ENCODE measurements at regions not wholly inside any gene's neighbourhood (a gene's known extent, or its start where the extent isn't known, plus 50 kb on each side); places are given as distances from the start of the nearest gene placed in this dataset.

DNA sequence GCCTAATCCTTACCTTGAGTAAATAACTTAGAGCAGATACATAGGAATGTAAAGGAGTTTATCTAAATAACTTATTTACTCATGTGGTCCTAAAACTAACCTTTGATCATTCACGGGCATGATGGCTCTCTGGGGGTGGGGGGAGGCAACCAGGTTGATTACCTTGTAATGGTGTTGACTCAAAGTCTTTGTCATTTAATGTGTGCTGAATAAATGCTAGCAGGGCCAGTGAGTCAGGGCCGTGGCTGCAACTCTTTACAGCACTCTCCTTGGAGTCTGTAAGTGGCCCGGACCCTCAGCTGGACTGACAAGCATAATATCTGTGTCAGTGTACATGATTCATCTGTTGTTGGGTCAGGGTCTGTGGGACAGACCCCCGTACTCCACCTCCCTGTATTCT lies 203.0 kb downstream of the EPM2A start:
- no peak overlapping the region for H3K27ac ChIP-seq
- TF ChIP-seq, protein P1, sequence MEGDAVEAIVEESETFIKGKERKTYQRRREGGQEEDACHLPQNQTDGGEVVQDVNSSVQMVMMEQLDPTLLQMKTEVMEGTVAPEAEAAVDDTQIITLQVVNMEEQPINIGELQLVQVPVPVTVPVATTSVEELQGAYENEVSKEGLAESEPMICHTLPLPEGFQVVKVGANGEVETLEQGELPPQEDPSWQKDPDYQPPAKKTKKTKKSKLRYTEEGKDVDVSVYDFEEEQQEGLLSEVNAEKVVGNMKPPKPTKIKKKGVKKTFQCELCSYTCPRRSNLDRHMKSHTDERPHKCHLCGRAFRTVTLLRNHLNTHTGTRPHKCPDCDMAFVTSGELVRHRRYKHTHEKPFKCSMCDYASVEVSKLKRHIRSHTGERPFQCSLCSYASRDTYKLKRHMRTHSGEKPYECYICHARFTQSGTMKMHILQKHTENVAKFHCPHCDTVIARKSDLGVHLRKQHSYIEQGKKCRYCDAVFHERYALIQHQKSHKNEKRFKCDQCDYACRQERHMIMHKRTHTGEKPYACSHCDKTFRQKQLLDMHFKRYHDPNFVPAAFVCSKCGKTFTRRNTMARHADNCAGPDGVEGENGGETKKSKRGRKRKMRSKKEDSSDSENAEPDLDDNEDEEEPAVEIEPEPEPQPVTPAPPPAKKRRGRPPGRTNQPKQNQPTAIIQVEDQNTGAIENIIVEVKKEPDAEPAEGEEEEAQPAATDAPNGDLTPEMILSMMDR (conservative IDR thresholded peaks at IDR 0.05) = no peak

DNA sequence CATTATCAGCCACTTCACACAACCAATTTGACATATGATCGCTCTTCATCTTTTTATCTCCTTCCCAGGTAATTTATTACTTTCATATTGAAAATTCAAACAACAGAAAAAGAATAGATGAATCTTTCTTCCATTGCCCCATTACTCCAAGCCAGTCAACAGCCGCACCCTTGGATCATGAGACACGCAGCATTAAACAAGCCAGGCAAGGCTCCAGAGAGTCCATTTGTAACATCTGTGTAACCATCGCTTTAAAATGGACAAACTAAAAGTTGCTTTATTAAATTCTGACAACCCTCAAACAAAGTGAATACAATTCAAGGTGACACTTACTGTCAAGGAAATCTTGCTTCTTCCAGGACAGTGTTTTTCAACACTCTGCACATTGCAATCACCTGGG lies 200.3 kb downstream of the EPM2A start:
- TF ChIP-seq, protein P1 (conservative IDR thresholded peaks at IDR 0.05) = no peak

DNA sequence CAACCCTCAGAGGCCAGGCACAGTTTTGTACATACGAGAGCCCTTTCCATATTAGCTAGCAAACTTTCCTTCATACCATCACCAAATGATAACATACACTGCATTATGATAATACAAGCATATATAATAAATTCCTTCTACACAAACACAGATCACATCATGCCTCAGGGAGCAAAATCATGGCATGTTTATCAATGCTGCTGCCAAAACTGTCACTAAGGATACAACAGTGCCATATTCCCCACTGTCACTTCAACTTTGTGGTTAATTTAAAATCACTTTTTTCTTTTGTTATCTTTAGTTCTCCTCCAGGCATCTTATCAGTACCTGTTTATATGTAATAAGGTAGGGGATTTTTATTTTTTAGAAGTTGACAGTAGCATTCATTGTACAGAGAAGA lies 196.3 kb downstream of the EPM2A start:
- TF ChIP-seq, protein P1 (conservative IDR thresholded peaks at IDR 0.05) = no peak
- H3K27ac ChIP-seq = no peak overlapping the region

More for the DNA sequence above, 200.3 kb downstream of the EPM2A start:
- H3K27ac ChIP-seq = no peak overlapping the region

DNA sequence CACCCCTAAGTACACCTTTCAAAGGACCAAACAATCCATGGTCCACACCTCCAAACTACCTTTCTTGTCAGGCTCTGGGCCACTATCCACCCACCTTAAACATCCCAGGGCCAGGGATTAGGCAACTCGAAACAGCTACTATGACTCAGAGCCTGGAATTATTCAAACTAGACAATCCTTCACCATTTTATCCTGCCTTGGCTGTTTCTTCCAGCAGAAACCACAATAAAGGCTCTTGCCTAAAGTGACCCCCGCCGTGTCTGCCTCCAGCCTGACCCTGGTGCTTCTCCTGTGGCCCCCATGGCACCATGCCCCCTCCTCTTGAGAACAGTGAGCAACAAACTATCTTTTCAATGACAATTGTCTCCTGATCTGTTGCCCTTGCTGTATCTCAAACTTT lies 195.5 kb downstream of the EPM2A start:
- TF ChIP-seq, protein P1 (conservative IDR thresholded peaks at IDR 0.05) = no peak
- no peak overlapping the region for H3K27ac ChIP-seq

DNA sequence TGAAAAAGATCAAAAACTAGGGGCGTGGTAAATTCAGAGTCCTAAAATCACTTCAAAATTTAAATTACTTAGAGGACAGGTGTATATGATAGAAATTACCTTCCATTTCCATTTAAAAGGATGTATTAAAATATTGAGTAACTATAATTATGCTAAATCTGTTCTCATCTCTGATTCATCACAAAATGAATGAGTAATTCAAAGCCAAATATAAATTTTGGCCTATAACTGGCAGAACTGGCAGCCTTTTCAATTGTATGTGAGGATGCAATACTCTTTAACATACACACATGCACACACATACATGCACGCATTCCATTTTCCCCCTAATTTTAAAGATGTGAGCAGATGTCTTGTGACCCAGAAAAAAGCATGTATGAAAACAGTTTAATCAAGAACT lies 194.6 kb downstream of the EPM2A start:
- TF ChIP-seq, protein P1 (conservative IDR thresholded peaks at IDR 0.05) = no peak
- no peak overlapping the region for H3K27ac ChIP-seq

DNA sequence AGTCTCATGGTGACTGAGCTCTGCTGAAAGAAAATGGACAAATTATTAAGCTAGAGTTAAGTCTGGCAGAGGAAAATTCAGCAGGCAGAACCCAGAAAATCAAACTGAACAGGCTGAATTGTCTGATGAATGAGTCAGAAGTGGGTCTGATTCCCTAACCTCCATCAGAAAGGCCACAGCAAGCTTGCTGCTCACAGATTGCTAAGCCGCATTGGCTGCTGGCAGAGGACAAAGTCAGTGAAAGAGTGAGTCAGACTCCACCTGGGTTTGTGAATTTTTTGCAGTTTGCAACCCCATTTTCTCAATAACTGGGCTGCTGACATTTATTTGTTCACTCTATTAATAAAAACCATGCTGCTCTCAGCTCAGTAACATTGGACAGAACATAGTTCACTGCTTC lies 191.3 kb downstream of the EPM2A start:
- TF ChIP-seq, protein P1 (conservative IDR thresholded peaks at IDR 0.05) = no peak

DNA sequence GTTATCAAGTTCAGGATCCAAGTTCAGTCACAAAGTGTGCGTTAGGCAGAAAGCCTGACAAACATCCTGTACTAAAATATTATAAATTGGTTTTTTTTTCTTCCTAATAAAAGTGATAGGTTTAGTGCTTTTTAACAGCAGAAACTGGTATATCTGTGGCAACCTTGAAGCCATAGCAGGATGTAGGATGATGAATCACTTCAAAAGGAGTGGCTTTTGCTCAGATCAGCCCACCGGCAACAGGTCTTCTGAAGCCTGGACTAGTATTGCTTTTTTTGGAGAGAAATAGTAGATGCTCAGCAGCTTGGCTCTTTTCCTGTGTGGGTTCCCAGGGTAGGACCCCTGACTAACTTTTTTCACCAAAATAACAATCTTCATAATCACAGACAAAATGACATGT lies 190.8 kb downstream of the EPM2A start:
- H3K27ac ChIP-seq = no peak overlapping the region
- TF ChIP-seq, protein P1 (conservative IDR thresholded peaks at IDR 0.05) = no peak

More for the DNA sequence above, 191.3 kb downstream of the EPM2A start:
- H3K27ac ChIP-seq = no peak overlapping the region

DNA sequence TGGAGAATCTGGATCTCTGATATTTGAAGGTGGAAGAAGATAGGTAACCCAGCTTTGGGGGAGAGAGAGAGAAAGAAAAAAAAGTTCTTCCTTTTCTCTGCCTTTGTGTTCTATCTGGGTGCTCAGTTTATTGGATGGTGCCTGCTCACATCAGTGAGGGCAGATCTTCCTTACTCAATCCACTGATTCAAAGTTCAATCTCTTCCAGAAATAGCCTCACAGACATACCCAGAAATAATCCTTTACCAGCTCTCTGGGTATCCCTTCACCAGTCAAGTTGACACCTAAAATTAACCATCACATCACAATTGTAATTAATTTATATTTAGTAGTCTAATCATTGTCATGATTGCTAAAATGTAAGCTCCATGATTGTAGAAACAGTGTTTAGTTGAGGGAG lies 189.1 kb downstream of the EPM2A start:
- TF ChIP-seq, protein P1 (conservative IDR thresholded peaks at IDR 0.05) = no peak
- no peak overlapping the region for H3K27ac ChIP-seq

All from VCaP (cell line).